ENCODE measurements at regions not wholly inside any gene's neighbourhood (a gene's known extent, or its start where the extent isn't known, plus 50 kb on each side); places are given as distances from the start of the nearest gene placed in this dataset.

GRCh38 chr5:85476617-85477016 lies 1091.9 kb upstream of the EDIL3 start:
- Histone ChIP-seq H3K36me3 (ENCODE audit: control insufficient read depth, insufficient read depth, low read length) (no peaks in the 10 kb centered on the region), H3K9me3 (ENCODE audit: control insufficient read depth, insufficient read depth, low read length) (no peaks in the 10 kb centered on the region), H3K9ac (ENCODE audit: low read depth, low read length) (no peak overlapping the region), H3K4me3 (ENCODE audit: low read depth, low read length) (no peak overlapping the region), H3K4me1 (ENCODE audit: control insufficient read depth, insufficient read depth, low read length) (no peaks in the 10 kb centered on the region), H3K27me3 (ENCODE audit: control insufficient read depth, insufficient read depth, low read length) (no peaks in the 10 kb centered on the region)

DNA sequence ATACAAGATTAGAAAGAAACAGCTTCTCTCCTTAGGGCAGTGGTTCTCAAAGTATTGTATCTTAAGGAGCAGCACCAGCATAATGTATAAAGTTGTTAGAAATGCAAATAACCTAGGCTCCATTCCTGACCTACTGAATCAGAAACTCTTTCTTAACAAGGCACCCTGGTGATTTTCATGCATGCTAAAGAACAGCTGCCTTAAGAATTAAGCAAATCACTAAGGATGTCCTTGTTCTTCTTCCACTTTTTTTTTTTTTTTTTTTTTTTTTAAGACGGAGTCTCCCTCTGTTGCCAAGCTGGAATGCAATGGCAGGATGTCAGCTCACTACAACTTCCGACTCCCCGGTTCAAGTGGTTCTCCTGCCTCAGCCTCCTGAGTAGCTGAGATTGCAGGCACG lies 1095.2 kb upstream of the EDIL3 start:
- H3K27me3 ChIP-seq (ENCODE audit: control insufficient read depth, insufficient read depth, low read length), result no peaks in the 10 kb centered on the region
- H3K9me3 ChIP-seq (ENCODE audit: control insufficient read depth, insufficient read depth, low read length), result peaks cover 4% of the 10 kb centered on the region
- no peaks in the 10 kb centered on the region for H3K36me3 ChIP-seq (ENCODE audit: control insufficient read depth, insufficient read depth, low read length)
- no peak overlapping the region for H3K9ac ChIP-seq (ENCODE audit: low read depth, low read length)
- no peaks in the 10 kb centered on the region for H3K4me1 ChIP-seq (ENCODE audit: control insufficient read depth, insufficient read depth, low read length)
- no peak overlapping the region for H3K4me3 ChIP-seq (ENCODE audit: low read depth, low read length)

DNA sequence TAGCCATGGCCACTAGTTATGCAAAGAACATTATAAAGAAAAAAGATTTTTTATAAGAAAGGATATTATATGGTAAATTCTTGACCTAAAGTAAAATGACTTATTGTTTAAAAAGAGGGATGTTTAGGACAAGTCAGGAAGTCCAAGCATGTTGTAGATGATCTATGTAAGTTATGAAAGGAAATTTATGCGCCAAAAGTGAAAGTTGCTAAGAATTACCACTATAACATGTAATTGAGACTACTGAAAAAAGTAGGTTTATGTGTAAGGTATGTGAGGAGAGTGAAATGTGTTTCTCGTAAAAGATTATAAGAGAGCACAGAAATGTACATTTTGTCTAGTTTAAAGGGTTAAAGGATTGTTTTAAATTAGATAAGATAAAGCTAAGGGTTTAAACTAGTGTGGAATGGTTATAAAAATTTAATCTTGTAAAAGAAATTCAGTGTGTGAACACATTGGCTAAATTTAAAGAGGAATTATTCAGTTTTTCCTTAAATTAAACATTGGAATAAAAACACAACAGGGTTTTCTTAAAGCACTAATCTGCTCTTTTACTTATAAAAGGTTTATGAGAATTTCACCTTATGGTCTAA lies 1100.4 kb upstream of the EDIL3 start:
- peaks cover 10% of the 10 kb centered on the region for H3K9me3 ChIP-seq (ENCODE audit: control insufficient read depth, insufficient read depth, low read length)
- H3K4me1 ChIP-seq (ENCODE audit: control insufficient read depth, insufficient read depth, low read length), result no peaks in the 10 kb centered on the region
- H3K4me3 ChIP-seq (ENCODE audit: low read depth, low read length), result no peak overlapping the region
- no peaks in the 10 kb centered on the region for H3K36me3 ChIP-seq (ENCODE audit: control insufficient read depth, insufficient read depth, low read length)
- H3K27me3 ChIP-seq (ENCODE audit: control insufficient read depth, insufficient read depth, low read length), result no peaks in the 10 kb centered on the region
- H3K9ac ChIP-seq (ENCODE audit: low read depth, low read length), result no peak overlapping the region

DNA sequence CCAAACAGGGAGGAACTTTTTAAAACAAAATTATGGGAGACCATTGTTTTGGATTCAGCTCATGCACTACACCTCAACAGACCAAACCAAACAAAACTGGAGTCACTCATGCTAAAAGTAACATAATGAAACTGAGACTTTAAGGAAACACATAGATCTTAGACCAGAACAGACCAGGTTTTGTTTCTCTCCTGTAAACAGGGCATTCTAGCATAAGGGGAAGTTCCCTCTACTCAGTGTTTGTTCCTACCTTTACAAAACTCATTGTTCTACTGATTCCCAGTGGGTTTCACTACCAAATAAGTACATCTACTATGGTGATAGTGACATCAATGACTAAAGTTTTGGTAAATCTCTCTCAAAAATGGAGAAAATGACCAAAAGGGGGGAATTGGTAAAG lies 1103.6 kb upstream of the EDIL3 start:
- no peaks in the 10 kb centered on the region for H3K36me3 ChIP-seq (ENCODE audit: control insufficient read depth, insufficient read depth, low read length)
- H3K4me1 ChIP-seq (ENCODE audit: control insufficient read depth, insufficient read depth, low read length), result no peaks in the 10 kb centered on the region
- no peak overlapping the region for H3K9ac ChIP-seq (ENCODE audit: low read depth, low read length)
- peaks cover 10% of the 10 kb centered on the region for H3K9me3 ChIP-seq (ENCODE audit: control insufficient read depth, insufficient read depth, low read length)
- H3K4me3 ChIP-seq (ENCODE audit: low read depth, low read length), result no peak overlapping the region
- H3K27me3 ChIP-seq (ENCODE audit: control insufficient read depth, insufficient read depth, low read length), result no peaks in the 10 kb centered on the region

GRCh38 chr5:85500869-85501268 lies 1116.2 kb upstream of the EDIL3 start:
- Histone ChIP-seq H3K4me1 (ENCODE audit: control insufficient read depth, insufficient read depth, low read length) (no peaks in the 10 kb centered on the region), H3K4me3 (ENCODE audit: low read depth, low read length) (no peak overlapping the region), H3K36me3 (ENCODE audit: control insufficient read depth, insufficient read depth, low read length) (no peaks in the 10 kb centered on the region), H3K27me3 (ENCODE audit: control insufficient read depth, insufficient read depth, low read length) (no peaks in the 10 kb centered on the region), H3K9ac (ENCODE audit: low read depth, low read length) (no peak overlapping the region), H3K9me3 (ENCODE audit: control insufficient read depth, insufficient read depth, low read length) (no peaks in the 10 kb centered on the region)

DNA sequence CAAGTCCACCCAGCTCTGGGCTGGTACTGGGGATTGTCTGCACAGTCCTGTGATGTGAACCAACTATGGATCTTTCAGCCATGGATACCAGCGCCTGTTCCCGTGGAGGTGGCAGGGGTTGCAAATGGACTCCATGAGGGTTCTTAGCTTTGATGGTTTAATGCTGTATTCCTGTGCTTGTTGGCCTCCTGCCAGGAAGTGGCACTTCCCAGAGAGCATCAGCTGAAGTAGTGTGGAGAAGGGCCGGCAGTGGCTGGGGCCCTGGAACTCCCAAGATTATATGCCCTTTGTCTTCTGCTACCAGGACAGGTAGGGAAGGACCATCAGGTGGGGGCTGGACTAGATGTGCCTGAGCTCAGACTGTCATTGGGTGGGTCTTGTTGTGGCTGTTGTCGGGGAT lies 1104.8 kb upstream of the COX7C start:
- H3K4me1 ChIP-seq (ENCODE audit: control insufficient read depth, insufficient read depth, low read length), result no peaks in the 10 kb centered on the region
- H3K27me3 ChIP-seq (ENCODE audit: control insufficient read depth, insufficient read depth, low read length), result no peaks in the 10 kb centered on the region
- no peaks in the 10 kb centered on the region for H3K9me3 ChIP-seq (ENCODE audit: control insufficient read depth, insufficient read depth, low read length)
- H3K9ac ChIP-seq (ENCODE audit: low read depth, low read length), result no peak overlapping the region
- H3K4me3 ChIP-seq (ENCODE audit: low read depth, low read length), result no peak overlapping the region
- no peaks in the 10 kb centered on the region for H3K36me3 ChIP-seq (ENCODE audit: control insufficient read depth, insufficient read depth, low read length)

DNA sequence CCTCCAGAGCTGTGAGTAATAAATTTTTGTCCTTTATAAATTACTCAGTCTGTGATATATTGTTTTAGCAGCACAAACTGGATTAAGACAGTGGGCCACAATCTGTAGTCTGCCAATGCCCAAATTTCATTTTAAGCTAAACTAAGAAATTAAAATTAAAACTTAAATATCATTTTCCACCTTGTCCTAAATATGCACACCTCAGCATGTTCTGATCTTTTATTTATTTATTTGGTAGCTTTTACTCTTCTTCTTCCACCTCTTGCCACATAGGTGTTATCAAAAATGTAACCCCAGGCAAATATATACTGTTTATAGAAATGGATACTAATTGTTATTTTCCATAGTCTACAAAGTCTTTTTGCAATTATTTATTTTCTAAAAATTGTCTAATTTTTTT lies 1102.2 kb upstream of the COX7C start:
- no peaks in the 10 kb centered on the region for H3K4me1 ChIP-seq (ENCODE audit: control insufficient read depth, insufficient read depth, low read length)
- H3K9ac ChIP-seq (ENCODE audit: low read depth, low read length), result no peak overlapping the region
- H3K36me3 ChIP-seq (ENCODE audit: control insufficient read depth, insufficient read depth, low read length), result no peaks in the 10 kb centered on the region
- H3K4me3 ChIP-seq (ENCODE audit: low read depth, low read length), result no peak overlapping the region
- H3K27me3 ChIP-seq (ENCODE audit: control insufficient read depth, insufficient read depth, low read length), result no peaks in the 10 kb centered on the region
- no peaks in the 10 kb centered on the region for H3K9me3 ChIP-seq (ENCODE audit: control insufficient read depth, insufficient read depth, low read length)

DNA sequence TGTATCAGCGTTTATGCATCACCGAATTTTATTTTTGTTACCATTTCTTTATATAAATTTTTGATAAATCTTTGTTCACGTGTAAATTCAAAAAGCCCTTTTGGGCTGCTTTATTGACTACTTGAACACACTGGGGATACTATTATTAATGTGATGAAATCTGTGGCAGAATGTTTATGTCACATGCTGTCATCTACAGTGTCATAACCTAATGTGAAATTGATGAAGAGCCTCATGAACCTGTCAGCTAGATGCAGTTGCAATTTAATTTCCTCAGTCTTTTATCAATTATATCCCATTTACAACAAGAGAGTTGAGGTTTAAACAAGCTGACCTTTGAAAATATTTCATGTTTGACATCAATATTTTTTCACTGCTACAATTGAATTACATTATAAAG lies 1100.4 kb upstream of the COX7C start:
- Histone ChIP-seq H3K4me3 (ENCODE audit: low read depth, low read length) (no peak overlapping the region), H3K27me3 (ENCODE audit: control insufficient read depth, insufficient read depth, low read length) (no peaks in the 10 kb centered on the region), H3K9ac (ENCODE audit: low read depth, low read length) (no peak overlapping the region), H3K9me3 (ENCODE audit: control insufficient read depth, insufficient read depth, low read length) (no peaks in the 10 kb centered on the region), H3K36me3 (ENCODE audit: control insufficient read depth, insufficient read depth, low read length) (no peaks in the 10 kb centered on the region), H3K4me1 (ENCODE audit: control insufficient read depth, insufficient read depth, low read length) (no peaks in the 10 kb centered on the region)

- Histone ChIP-seq H3K36me3 (ENCODE audit: control insufficient read depth, insufficient read depth, low read length) (no peaks in the 10 kb centered on the region), H3K4me3 (ENCODE audit: low read depth, low read length) (no peak overlapping the region), H3K27me3 (ENCODE audit: control insufficient read depth, insufficient read depth, low read length) (no peaks in the 10 kb centered on the region), H3K9ac (ENCODE audit: low read depth, low read length) (no peak overlapping the region), H3K4me1 (ENCODE audit: control insufficient read depth, insufficient read depth, low read length) (no peaks in the 10 kb centered on the region), H3K9me3 (ENCODE audit: control insufficient read depth, insufficient read depth, low read length) (no peaks in the 10 kb centered on the region)
These were observed 1084.2 kb upstream of the COX7C start for GRCh38 chr5:85533341-85534047.

- Histone ChIP-seq H3K9me3 (ENCODE audit: control insufficient read depth, insufficient read depth, low read length) (no peaks in the 10 kb centered on the region), H3K36me3 (ENCODE audit: control insufficient read depth, insufficient read depth, low read length) (no peaks in the 10 kb centered on the region), H3K9ac (ENCODE audit: low read depth, low read length) (no peak overlapping the region), H3K4me3 (ENCODE audit: low read depth, low read length) (no peak overlapping the region), H3K4me1 (ENCODE audit: control insufficient read depth, insufficient read depth, low read length) (no peaks in the 10 kb centered on the region), H3K27me3 (ENCODE audit: control insufficient read depth, insufficient read depth, low read length) (no peaks in the 10 kb centered on the region)
These were observed 1079.4 kb upstream of the COX7C start for GRCh38 chr5:85538362-85538761.

DNA sequence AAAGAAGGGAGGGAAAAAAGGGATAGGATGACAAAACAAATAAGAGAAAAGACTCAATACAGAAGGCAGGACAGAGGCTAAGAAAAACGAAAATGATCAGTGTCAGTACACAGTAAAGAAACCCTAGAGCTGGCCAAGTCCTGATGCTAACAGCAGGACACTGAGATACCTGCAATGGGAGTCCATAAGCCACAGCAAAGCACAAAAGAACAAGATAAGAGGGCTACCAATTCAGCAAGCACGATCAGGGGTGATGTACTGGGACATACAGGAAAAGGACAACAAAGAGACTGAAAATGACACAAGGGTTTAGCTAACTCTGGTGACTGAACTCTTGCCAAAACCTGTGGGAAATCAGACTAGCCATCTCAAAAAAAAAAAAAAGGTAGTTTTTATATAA lies 1072.6 kb upstream of the COX7C start:
- no peaks in the 10 kb centered on the region for H3K9me3 ChIP-seq (ENCODE audit: control insufficient read depth, insufficient read depth, low read length)
- no peak overlapping the region for H3K9ac ChIP-seq (ENCODE audit: low read depth, low read length)

DNA sequence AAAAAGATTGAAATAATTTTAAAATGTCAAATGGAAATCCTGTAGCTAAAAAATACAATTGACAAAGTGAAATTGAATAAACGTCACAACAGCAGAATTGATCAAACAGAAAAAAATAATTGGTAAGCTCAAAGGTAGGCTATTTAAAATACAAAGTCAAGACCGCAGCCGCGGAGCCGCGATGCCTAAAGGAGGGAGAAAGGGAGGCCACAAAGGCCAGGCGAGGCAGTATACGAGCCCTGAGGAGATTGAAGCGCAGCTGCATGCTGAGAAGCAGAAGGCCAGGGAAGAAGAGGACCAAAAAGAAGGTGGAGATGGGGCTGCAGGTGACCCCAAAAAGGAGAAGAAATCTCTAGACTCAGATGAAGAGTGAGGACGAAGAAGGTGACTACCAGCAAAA lies 1068.5 kb upstream of the COX7C start:
- no peaks in the 10 kb centered on the region for H3K36me3 ChIP-seq (ENCODE audit: control insufficient read depth, insufficient read depth, low read length)
- no peaks in the 10 kb centered on the region for H3K9me3 ChIP-seq (ENCODE audit: control insufficient read depth, insufficient read depth, low read length)
- no peak overlapping the region for H3K4me3 ChIP-seq (ENCODE audit: low read depth, low read length)
- H3K4me1 ChIP-seq (ENCODE audit: control insufficient read depth, insufficient read depth, low read length), result peaks cover 2% of the 10 kb centered on the region
- H3K9ac ChIP-seq (ENCODE audit: low read depth, low read length), result no peak overlapping the region
- H3K27me3 ChIP-seq (ENCODE audit: control insufficient read depth, insufficient read depth, low read length), result no peaks in the 10 kb centered on the region

More for the DNA sequence above, 1072.6 kb upstream of the COX7C start:
- H3K36me3 ChIP-seq (ENCODE audit: control insufficient read depth, insufficient read depth, low read length), result no peaks in the 10 kb centered on the region
- H3K27me3 ChIP-seq (ENCODE audit: control insufficient read depth, insufficient read depth, low read length), result no peaks in the 10 kb centered on the region
- no peak overlapping the region for H3K4me3 ChIP-seq (ENCODE audit: low read depth, low read length)
- peaks cover 2% of the 10 kb centered on the region for H3K4me1 ChIP-seq (ENCODE audit: control insufficient read depth, insufficient read depth, low read length)
